H1 (cell line): ENCODE measurements at regions not wholly inside any gene's neighbourhood (a gene's known extent, or its start where the extent isn't known, plus 50 kb on each side); places are given as distances from the start of the nearest gene placed in this dataset.

Experiments used
- CTCF ChIA-PET: fragments of 300-600 bp; sonication (Branson Sonifier 250); formaldehyde crosslinking; loops from one replicate; lab custom pipeline; 2021; ENCODE audit not compliant: partially characterized antibody; lab: Charles Lee
- POLR2A ChIA-PET: fragments of 300-600 bp; sonication (Branson Sonifier 250); formaldehyde crosslinking; loops from one replicate; lab custom pipeline; 2021; ENCODE audit warnings: inconsistent platforms; ENCODE audit not compliant: partially characterized antibody; lab: Charles Lee
- DNase-seq, 2 experiments: peaks; one replicate each; pipeline versions ENCODE4 v3.0.0 to v3.0.0-alpha.2; 2010 to 2022; ENCODE audit warnings: low spot score in 2 of 2, low read depth in 1 of 2, mixed read lengths in 1 of 2
- FAIRE-seq: peaks from 2 replicates; lab custom pipeline; 2011; peaks lifted over from hg19 to GRCh38; lab: Jason Lieb, UNC
- H2AFZ ChIP-seq: 2 replicates; pipeline ENCODE4 v1.8.1; 2012; ENCODE audit warnings: low read length, inconsistent platforms
- H2AK5ac ChIP-seq: 2 replicates; pipeline ENCODE4 v1.6.1; 2013; ENCODE audit warnings: low read depth, low read length
- H2BK120ac ChIP-seq: replicated peaks from 2 replicates; pipeline ENCODE3; 2013; ENCODE audit warnings: low read depth, low read length, inconsistent platforms
- H2BK12ac ChIP-seq: 2 replicates; pipeline ENCODE4 v1.6.1; 2013; ENCODE audit warnings: low read depth, low read length
- H2BK15ac ChIP-seq: 2 replicates; pipeline ENCODE4 v1.6.1; 2013; ENCODE audit warnings: low read length
- H2BK20ac ChIP-seq: 2 replicates; pipeline ENCODE4 v1.6.1; 2013; ENCODE audit warnings: low read length
- H2BK5ac ChIP-seq: 2 replicates; pipeline ENCODE4 v1.6.1; 2013; ENCODE audit warnings: low read depth, low read length
- H3K14ac ChIP-seq: 2 replicates; pipeline ENCODE4 v1.6.1; 2013; ENCODE audit warnings: inconsistent platforms; ENCODE audit not compliant: insufficient read length
- H3K18ac ChIP-seq: 2 replicates; pipeline ENCODE4 v1.6.1; 2013; ENCODE audit warnings: low read length; ENCODE audit errors: extremely low read depth
- H3K23ac ChIP-seq: 2 replicates; pipeline ENCODE4 v1.6.1; 2013; ENCODE audit warnings: inconsistent platforms; ENCODE audit not compliant: insufficient read length
- H3K23me2 ChIP-seq: 2 replicates; pipeline ENCODE4 v1.6.1; 2013; ENCODE audit warnings: low read depth, low read length
- H3K27ac ChIP-seq: 2 replicates; pipeline ENCODE4 v1.6.1; 2011; ENCODE audit warnings: low read depth, low read length, inconsistent platforms
- H3K27me3 ChIP-seq, 4 experiments: replicated peaks in 1 of 4; 1 replicate in 1 of 4; 2 replicates in 3 of 4; pipeline versions ENCODE4 v1.6.1 to v1.8.1; 2011 to 2013; ENCODE audit warnings: low read length in 3 of 4, mild to moderate bottlenecking in 3 of 4, inconsistent platforms in 2 of 4, mixed read lengths in 2 of 4, moderate library complexity in 1 of 4; ENCODE audit not compliant: control insufficient read depth in 3 of 4, insufficient read depth in 3 of 4; ENCODE audit errors: extremely low read depth in 1 of 4
- H3K36me3 ChIP-seq, 4 experiments: 2 replicates each; pipeline versions ENCODE4 v1.6.1 to v1.8.1; 2011 to 2013; ENCODE audit warnings: mild to moderate bottlenecking in 4 of 4, low read length in 3 of 4, moderate library complexity in 2 of 4, control low read depth in 1 of 4, inconsistent platforms in 1 of 4; ENCODE audit not compliant: insufficient read depth in 4 of 4, control insufficient read depth in 2 of 4
- H3K4ac ChIP-seq: replicated peaks from 2 replicates; pipeline ENCODE3; 2013; ENCODE audit warnings: low read length, low read depth, mixed read lengths, inconsistent platforms; ENCODE audit not compliant: insufficient read length
- H3K4me1 ChIP-seq, 4 experiments: replicated peaks in 1 of 4; 1 replicate in 1 of 4; 2 replicates in 3 of 4; pipeline versions ENCODE4 v1.6.1 to v1.8.1; 2011 to 2013; ENCODE audit warnings: low read length in 3 of 4, inconsistent platforms in 2 of 4, mixed read lengths in 1 of 4; ENCODE audit not compliant: insufficient read depth in 4 of 4, control insufficient read depth in 3 of 4
- H3K4me2 ChIP-seq, 2 experiments: 2 replicates each; pipeline versions ENCODE4 v1.6.1 to v1.8.1; 2011 to 2013; ENCODE audit warnings: low read depth in 2 of 2, low read length in 2 of 2, control low read depth in 1 of 2, inconsistent platforms in 1 of 2, mild to moderate bottlenecking in 1 of 2; ENCODE audit not compliant: insufficient read depth in 1 of 2
- H3K4me3 ChIP-seq, 4 experiments: fragments of 200-600, 300-600 bp in 1 of 4; sonication (generic), shearing (Covaris generic), sonication (Bioruptor Twin) in 1 of 4; 2 replicates each; pipeline versions ENCODE4 v1.5.1 to v1.8.1; 2011 to 2016; ENCODE audit warnings: low read length in 4 of 4, low read depth in 3 of 4, control low read depth in 2 of 4, inconsistent platforms in 2 of 4, mild to moderate bottlenecking in 2 of 4, mixed read lengths in 1 of 4, moderate library complexity in 1 of 4; ENCODE audit not compliant: insufficient read depth in 2 of 4; ENCODE audit errors: extremely low read depth in 1 of 4
- H3K56ac ChIP-seq: replicated peaks from 2 replicates; pipeline ENCODE3; 2013; ENCODE audit warnings: low read depth, mild to moderate bottlenecking, mixed read lengths, low read length, inconsistent platforms; ENCODE audit not compliant: insufficient read length
- H3K79me1 ChIP-seq: 2 replicates; pipeline ENCODE4 v1.6.1; 2013; ENCODE audit warnings: low read depth, low read length, control low read depth
- H3K79me2 ChIP-seq, 2 experiments: 2 replicates each; pipeline versions ENCODE4 v1.6.1 to v1.8.1; 2012 to 2013; ENCODE audit warnings: low read length in 2 of 2, mild to moderate bottlenecking in 2 of 2, inconsistent platforms in 1 of 2; ENCODE audit not compliant: insufficient read depth in 2 of 2, control insufficient read depth in 1 of 2
- H3K9ac ChIP-seq, 4 experiments: replicated peaks in 1 of 4; 1 replicate in 1 of 4; 2 replicates in 3 of 4; pipeline versions ENCODE4 v1.6.1 to v1.8.1; 2011 to 2013; ENCODE audit warnings: low read depth in 3 of 4, low read length in 3 of 4, control low read depth in 2 of 4, mild to moderate bottlenecking in 2 of 4, moderate library complexity in 2 of 4, inconsistent platforms in 1 of 4; ENCODE audit errors: extremely low read depth in 1 of 4
- H3K9me3 ChIP-seq, 2 experiments: 2 replicates each; pipeline versions ENCODE4 v1.6.1 to v1.8.1; 2012 to 2013; ENCODE audit warnings: mild to moderate bottlenecking in 2 of 2, moderate library complexity in 2 of 2, control low read depth in 1 of 2, inconsistent platforms in 1 of 2, low read depth in 1 of 2, low read length in 1 of 2, mixed read lengths in 1 of 2; ENCODE audit not compliant: insufficient read depth in 2 of 2
- H4K20me1 ChIP-seq, 2 experiments: replicated peaks in 1 of 2; 2 replicates each; pipeline versions ENCODE3 to v1.8.1; 2011 to 2013; ENCODE audit warnings: inconsistent platforms in 2 of 2, low read length in 2 of 2, mild to moderate bottlenecking in 1 of 2; ENCODE audit not compliant: insufficient read depth in 2 of 2, control insufficient read depth in 1 of 2
- H4K5ac ChIP-seq: 2 replicates; pipeline ENCODE4 v1.6.1; 2013; ENCODE audit warnings: low read length, low read depth, mixed read lengths, inconsistent platforms; ENCODE audit not compliant: insufficient read length
- H4K8ac ChIP-seq: 2 replicates; pipeline ENCODE4 v1.8.0; 2013; ENCODE audit warnings: mild to moderate bottlenecking, moderate library complexity, low read length, inconsistent platforms; ENCODE audit not compliant: insufficient read depth; ENCODE audit errors: extremely low read depth
- H4K91ac ChIP-seq: replicated peaks from 2 replicates; pipeline ENCODE3; 2013; ENCODE audit warnings: low read length, mixed read lengths, inconsistent platforms; ENCODE audit not compliant: insufficient read length
- ASH2L ChIP-seq: fragments of 200-600, 300-600 bp; sonication (generic); IDR thresholded peaks from one replicate; pipeline ENCODE4 v1.7.1; 2017; ENCODE audit warnings: low read length
- EGR1 ChIP-seq: IDR thresholded peaks from 2 replicates; pipeline ENCODE4 v1.6.1; 2011; ENCODE audit warnings: low read depth, low read length, borderline replicate concordance
- WGBS, 2 experiments: shearing (Covaris generic) in 1 of 2; methylation state at CpG; one replicate each; pipeline versions ENCODE4 v1.1.6 to v1.1.7; 2013 to 2015; ENCODE audit warnings: low lambda C conversion rate in 2 of 2, mixed read lengths in 2 of 2, inconsistent platforms in 1 of 2, low coverage in 1 of 2, missing lambda C conversion rate in 1 of 2; ENCODE audit not compliant: insufficient replicate concordance in 2 of 2, insufficient coverage in 1 of 2, insufficient read length in 1 of 2; ENCODE audit errors: extremely low coverage in 1 of 2, missing lambda C conversion rate in 1 of 2; 5-methylcytosine and 5-hydroxymethylcytosine counted together
- TF ChIP-seq, protein P1 (sequence below): IDR thresholded peaks from 2 replicates; pipeline ENCODE4 v1.6.1; 2012; ENCODE audit warnings: inconsistent platforms

DNA sequence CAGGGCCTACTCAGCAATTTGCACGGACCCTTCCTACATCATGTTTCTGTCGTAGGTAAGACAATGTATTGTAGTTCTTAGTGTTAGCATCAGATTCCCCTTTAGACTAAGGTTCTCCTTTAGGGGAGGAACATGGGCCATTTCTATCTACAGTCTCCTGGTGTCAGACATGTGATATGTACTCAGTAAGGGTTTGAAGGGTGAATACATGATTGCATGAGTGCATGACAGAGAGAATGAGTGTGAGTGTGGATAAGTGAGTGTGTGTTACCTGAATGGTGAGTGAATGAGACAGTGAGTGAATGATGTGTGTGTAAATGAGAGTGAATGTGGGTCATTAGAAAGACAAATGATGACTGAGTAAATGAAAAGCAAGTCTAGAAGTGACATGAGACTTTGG is 476.8 kb downstream of the HAPSTR1 start:
- Histone ChIP-seq H3K27ac (no peak overlapping the region), H3K9ac (no peak overlapping the region), H3K14ac (no peak overlapping the region), H3K23ac (no peak overlapping the region), H3K23me2 (no peaks in the 10 kb centered on the region), H3K4me1 (no peaks in the 10 kb centered on the region; a peak in 1 of 7 replicates), H2BK20ac (no peak overlapping the region), H3K79me1 (no peaks in the 10 kb centered on the region), H3K79me2 (no peaks in the 10 kb centered on the region), H2BK5ac (no peak overlapping the region), H3K18ac (no peak overlapping the region), H4K5ac (no peak overlapping the region), H2BK15ac (no peak overlapping the region), H2AK5ac (no peak overlapping the region)
- 94% methylated on average over 2 of the region's 2 CpGs; no CpG with 5 or more reads in 1 of the 2 experiments for WGBS, 2 experiments
- CTCF ChIA-PET, result no interaction called here
- DNase-seq, result no peak
- TF ChIP-seq EGR1, result no peak
- TF ChIP-seq, protein P1, sequence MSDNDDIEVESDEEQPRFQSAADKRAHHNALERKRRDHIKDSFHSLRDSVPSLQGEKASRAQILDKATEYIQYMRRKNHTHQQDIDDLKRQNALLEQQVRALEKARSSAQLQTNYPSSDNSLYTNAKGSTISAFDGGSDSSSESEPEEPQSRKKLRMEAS, result no peak
- peak; percentile 28 for TF ChIP-seq ASH2L
- TF ChIP-seq, all 59 proteins: peak for 1
- H2AFZ ChIP-seq, result no peak overlapping the region
- no peak overlapping the region for H2BK120ac ChIP-seq
- POLR2A ChIA-PET, result no interaction called here
- no peak overlapping the region for H4K8ac ChIP-seq
- no peak for FAIRE-seq
- no peak overlapping the region for H3K56ac ChIP-seq
- H4K20me1 ChIP-seq, result no peaks in the 10 kb centered on the region
- no peak overlapping the region for H4K91ac ChIP-seq
- no peak overlapping the region for H3K4ac ChIP-seq
- no peak overlapping the region for H3K4me3 ChIP-seq
- no peaks in the 10 kb centered on the region for H3K9me3 ChIP-seq
- no peaks in the 10 kb centered on the region for H3K36me3 ChIP-seq
- H3K27me3 ChIP-seq, result no peaks in the 10 kb centered on the region
- no peak overlapping the region for H3K4me2 ChIP-seq
- H2BK12ac ChIP-seq, result peak overlapping the region; percentile 60; the same call in 1 of the 2 replicates
